Ishikawa (cell line): ENCODE measurements at regions not wholly inside any gene's neighbourhood (a gene's known extent, or its start where the extent isn't known, plus 50 kb on each side); places are given as distances from the start of the nearest gene placed in this dataset.

Source experiments
- CEBPB ChIP-seq: IDR thresholded peaks from 2 replicates; pipeline ENCODE4 v1.6.1; 2012
- EGR1 ChIP-seq: IDR thresholded peaks from 2 replicates; pipeline ENCODE4 v1.6.1; 2012
- EP300 ChIP-seq: IDR thresholded peaks from 2 replicates; pipeline ENCODE4 v1.6.1; 2012; ENCODE audit warnings: borderline replicate concordance
- FOXM1 ChIP-seq: IDR thresholded peaks from 2 replicates; pipeline ENCODE4 v1.6.1; 2012; ENCODE audit warnings: low read depth, borderline replicate concordance
- NFIC ChIP-seq: IDR thresholded peaks from 2 replicates; pipeline ENCODE4 v1.6.1; 2012
- RAD21 ChIP-seq: IDR thresholded peaks from 2 replicates; pipeline ENCODE4 v1.6.1; 2012; ENCODE audit warnings: low read depth
- REST ChIP-seq: IDR thresholded peaks from 2 replicates; pipeline ENCODE4 v1.6.1; 2012; ENCODE audit warnings: low read depth, mild to moderate bottlenecking
- TAF1 ChIP-seq: IDR thresholded peaks from 2 replicates; pipeline ENCODE4 v1.6.1; 2012; ENCODE audit warnings: low read depth, mild to moderate bottlenecking
- TEAD4 ChIP-seq: IDR thresholded peaks from 2 replicates; pipeline ENCODE4 v1.6.1; 2012
- YY1 ChIP-seq: IDR thresholded peaks from 2 replicates; pipeline ENCODE4 v1.6.1; 2012; ENCODE audit warnings: low read depth
- ZBTB7A ChIP-seq: IDR thresholded peaks from 2 replicates; pipeline ENCODE4 v1.6.1; 2012; ENCODE audit warnings: low read depth
- TF ChIP-seq, protein P1 (sequence below): IDR thresholded peaks from 2 replicates; pipeline ENCODE4 v1.6.1; 2012
- TF ChIP-seq, protein P2 (sequence below): IDR thresholded peaks from 2 replicates; pipeline ENCODE4 v1.6.1; 2012

DNA sequence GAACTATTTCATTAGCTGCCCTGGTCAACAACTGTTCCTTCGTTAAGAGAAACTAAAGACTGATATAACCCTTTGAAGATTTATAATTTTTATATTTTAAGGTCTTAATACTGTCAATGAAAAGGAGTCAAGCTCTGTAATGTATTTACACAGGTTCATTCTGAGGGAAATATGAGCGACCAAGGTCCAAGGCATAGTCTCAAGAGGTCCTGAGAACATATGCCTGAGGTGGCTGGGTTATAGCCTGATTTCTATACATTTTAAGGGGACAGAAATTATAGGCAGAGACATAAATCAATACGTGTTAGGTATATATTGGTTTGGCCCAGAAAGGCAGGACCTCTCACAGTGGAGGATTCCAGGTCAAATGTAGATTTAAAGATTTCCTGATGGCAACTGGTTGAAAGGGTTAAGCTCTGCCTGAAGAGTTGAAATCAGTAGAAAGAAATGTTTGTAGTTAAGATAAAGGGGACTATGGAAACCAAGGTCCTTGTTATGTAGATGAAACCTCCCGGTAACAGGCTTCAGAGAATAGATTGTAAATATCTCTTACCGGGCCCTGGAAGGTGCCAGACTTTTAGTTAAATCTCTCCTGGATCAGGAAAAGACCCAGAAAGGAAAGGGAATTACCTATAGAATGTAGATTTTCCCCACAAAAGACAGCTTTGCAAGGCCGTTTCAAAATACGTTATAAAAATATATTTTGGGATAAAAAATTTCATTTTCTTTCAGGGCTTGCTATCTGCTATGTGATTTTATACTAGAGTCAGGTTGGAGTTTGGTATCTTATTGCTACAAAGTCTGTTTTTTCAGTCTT lies 107.3 kb upstream of the PRLR start:
- TF ChIP-seq EP300 (no peak), FOXM1 (no peak), YY1 (no peak), ZBTB7A (no peak), TEAD4 (no peak), CEBPB (no peak), REST (no peak), NFIC (no peak), TAF1 (no peak), RAD21 (no peak), EGR1 (no peak)
- TF ChIP-seq, protein P1, sequence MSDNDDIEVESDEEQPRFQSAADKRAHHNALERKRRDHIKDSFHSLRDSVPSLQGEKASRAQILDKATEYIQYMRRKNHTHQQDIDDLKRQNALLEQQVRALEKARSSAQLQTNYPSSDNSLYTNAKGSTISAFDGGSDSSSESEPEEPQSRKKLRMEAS = no peak
- TF ChIP-seq, protein P2, sequence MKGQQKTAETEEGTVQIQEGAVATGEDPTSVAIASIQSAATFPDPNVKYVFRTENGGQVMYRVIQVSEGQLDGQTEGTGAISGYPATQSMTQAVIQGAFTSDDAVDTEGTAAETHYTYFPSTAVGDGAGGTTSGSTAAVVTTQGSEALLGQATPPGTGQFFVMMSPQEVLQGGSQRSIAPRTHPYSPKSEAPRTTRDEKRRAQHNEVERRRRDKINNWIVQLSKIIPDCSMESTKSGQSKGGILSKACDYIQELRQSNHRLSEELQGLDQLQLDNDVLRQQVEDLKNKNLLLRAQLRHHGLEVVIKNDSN = no peak
